DMS53 treated with DMSO at 0.1 percent for 48 hours (cell line): ENCODE measurements at regions not wholly inside any gene's neighbourhood (a gene's known extent, or its start where the extent isn't known, plus 50 kb on each side); places are given as distances from the start of the nearest gene placed in this dataset.
"Not testable (repeated sequence)": the region's sequence is repeated elsewhere in the genome, so short reads cannot be mapped to it uniquely, and the experiment has no call there.

Experiments used
- DNase-seq: peaks from one replicate; lab custom pipeline; 2025; ENCODE audit not compliant: unreplicated experiment; lab: John Stamatoyannopoulos, UW

DNA sequence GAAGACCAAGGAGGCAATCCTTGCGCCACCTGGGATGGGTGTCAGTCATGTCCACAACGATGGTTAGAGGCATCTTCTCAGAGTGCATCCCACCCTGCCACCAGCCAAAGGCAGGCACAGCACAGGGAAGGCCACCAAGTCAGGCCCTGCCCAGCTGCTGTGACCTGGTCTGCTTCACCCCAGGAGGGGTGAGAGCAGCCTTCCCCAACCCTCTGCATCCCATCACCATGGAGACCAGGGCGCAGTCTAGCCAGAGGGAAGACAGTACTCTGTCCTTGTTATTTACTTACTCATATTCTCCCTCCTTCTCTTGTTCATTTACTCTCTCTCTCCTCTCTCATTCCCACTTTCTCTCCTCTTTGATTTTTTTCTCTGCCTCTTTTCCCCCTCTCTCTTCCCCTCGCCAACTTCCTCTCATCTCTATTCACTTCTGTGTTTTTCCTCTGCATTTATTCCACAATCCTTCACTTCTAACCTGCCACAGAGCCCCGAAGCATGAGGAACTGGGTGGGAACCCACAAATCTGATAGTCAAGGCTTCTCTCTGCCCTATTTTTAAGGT lies 749.4 kb downstream of the UQCRFS1 start:
- no peak for DNase-seq

DNA sequence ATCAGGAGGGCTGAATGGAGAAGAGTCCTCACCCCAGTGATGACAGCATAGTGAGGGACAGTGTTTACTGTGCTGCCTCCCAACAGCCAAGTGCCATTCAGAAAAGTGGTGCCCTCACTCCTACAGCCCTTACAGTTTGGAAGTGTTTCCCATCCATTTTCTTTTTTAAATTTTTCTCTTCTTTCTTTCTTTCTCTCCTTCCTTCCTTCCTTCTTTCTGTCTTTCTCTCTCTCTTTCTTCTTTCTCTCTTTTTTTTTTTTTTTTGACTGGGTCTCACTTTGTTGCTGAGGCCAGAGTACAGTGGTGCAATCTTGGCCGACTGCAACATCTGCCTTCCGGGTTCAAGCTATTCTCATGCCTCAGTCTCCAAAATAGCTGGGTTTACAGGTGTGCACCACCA lies 755.3 kb downstream of the UQCRFS1 start:
- no peak for DNase-seq

DNA sequence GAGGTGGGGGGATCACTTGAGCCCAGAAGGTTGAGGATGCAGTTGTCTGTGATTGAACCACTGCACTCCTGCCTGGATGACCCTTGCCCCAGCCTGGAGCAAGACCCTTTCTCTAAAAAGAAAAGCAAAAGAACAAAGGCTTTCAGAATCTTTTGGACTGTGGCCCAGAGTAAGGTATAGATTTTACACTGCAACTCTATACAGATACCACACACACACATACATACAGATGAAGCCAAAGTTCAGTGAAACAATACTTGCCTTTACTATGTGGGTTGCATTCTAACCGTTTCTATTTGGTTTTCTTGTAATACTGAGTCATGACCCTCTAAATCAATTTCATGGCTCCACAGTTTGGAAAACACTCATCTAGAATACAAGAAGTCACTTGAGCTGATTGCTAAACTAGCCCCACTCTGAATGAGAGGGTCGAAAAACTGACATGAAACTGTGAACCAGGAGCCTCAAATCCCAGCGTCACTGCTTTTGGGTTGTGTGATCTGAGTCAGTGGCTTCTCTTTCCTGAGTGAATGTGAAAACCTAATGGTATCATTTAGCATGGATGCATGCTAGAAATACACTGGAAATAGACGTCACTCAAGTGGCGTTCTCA lies 756.1 kb downstream of the UQCRFS1 start:
- DNase-seq: no peak

DNA sequence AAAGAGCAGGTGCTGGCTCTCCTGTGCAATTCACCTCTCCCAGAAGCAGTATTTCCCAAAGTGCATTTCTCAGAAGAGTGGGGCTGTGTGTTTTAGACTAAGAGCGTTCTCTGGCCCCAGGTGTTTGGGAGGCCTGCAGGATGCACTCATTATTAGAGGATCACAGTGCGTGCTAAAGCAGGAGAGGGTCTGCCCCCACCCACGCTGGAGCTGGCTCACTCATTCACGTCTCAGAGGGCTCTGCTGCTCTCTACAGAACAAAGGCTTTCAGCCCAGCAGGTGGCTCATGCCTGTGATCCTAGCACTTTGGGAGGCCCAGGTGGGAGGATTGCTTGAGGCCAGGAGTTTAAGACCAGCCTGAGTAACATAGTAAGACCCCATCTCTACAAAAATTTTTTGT lies 756.7 kb downstream of the UQCRFS1 start:
- no peak for DNase-seq

DNA sequence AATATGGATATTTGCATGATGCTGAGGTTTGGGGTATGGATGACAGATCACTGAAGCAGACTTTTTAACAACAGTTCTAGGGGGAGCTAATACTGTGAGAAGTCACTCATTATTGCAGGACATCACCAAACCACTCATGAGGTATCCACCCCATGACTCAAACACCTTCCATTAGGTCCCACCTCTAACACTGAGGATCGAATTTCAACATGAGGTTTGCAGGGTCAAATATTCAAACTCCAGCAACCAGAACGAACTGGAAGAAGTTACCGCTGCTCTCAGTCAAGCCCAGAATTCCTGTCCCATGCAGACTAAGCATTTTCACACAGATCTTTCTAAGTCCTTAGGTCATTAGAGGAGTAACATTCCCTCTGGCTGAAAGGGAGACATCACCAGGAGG lies 758.9 kb downstream of the UQCRFS1 start:
- DNase-seq: no peak

DNA sequence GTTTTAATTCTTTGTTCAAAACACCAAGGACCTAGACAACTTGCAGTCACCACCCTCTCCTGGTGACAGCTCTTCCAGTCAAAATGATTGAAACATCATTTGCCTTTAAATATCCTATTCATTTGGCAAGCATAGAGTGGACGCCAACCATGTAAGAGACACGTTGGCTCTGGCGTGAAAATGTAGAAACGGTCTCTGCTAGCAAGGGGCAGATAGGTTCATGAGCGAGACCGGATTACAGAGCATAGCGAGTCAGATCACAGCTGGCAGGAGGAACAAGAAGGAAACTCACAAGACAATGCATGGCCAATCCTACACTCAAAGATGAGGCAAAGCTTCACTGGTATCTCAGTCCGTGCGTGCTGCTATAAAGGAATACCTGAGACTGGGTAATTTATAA lies 759.5 kb downstream of the UQCRFS1 start:
- no peak for DNase-seq

DNA sequence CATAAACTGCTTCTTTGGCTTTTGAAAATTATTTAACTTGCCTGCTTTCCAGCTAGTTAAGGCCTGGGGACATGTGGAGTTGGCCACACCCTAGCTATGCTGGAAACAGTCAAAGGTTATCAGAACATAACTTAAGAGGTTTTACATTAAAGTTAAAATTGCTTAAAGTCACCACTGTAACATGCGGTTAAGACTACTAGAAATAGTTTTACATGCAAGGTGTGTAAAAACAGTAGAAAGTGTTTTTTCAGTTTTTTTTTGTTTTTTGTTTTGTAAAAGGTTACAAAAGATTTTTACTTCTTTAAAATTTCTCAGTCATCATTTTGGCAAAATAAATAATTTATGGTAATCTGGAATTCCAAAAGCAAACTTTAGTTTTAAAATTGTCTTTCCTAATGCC lies 763.1 kb downstream of the UQCRFS1 start:
- no peak for DNase-seq

DNA sequence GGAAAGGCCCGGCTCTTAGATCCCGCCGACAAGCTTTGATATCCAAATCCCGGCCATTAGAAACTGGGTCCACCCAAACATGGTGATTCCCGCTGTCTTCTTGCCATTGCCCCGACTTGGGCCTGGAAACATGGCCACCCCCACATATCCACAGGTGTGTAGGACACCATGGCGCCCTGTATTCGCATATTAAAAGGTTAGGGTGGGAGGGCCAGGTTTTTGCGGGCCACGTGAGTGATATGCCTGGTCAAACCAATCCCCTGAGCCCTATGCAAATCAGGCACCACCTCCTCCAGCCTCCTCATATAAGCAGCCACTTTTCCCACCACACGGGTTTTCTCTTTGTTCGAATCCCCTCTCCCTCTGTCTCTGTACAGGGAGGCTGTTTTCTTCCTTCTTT lies 766.4 kb downstream of the UQCRFS1 start:
- DNase-seq: no peak

DNA sequence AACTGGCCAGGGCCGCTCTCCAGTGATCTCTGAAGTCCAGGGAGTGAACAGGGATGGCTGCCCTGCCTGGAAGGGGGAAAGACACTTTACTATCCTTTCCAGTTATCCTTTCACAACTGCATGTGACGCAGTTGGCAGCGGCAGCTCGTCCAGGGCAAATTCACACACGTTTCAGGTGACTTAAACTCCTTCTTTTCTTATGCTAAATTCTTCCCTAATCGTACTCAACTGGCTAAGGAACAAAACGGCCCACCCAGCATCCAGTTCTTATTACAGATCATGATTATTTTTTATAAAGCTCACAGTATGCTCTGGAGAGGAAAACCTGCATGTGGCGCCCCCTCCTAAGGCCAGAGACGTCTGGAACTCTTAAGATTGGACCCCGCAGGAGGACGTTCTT lies 767.1 kb downstream of the UQCRFS1 start:
- no peak for DNase-seq

DNA sequence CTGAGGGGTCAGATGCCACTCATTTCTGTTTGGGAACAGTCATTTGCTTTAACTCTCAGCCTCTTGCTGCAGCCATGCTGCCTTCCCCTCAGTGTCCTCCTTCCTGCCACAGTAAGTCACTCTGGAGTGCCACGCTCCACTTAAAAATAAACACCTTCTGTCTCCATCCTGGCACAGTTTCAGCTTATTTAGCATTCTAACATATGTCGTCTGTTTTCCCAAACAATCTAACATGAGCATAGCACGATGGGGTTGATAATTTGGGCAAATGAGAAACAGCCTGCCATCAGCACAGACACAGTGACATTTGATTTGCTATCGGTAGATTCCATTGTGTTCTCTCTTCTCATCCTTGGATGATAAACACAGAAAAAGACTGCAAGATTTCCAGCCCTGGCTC lies 768.6 kb downstream of the UQCRFS1 start:
- DNase-seq: no peak

DNA sequence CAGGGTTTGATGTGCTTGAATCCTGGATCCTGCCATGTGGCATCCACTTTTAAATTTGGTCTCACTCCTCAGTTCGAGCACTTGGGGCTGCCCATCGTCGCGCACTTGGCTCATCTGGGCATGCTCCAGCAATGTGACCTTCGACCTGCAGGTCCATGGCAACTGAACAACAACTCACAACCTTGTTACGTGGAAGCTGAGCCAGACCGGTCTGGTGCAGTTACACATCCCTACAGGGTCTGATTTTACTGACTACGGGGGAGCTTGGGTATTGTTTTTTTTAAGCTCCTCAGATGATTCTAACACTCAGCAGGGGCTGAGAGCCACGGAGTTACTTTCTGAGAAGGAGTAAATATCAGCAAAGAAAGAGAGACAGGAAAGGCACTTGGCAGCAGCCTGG lies 769.6 kb downstream of the UQCRFS1 start:
- no peak for DNase-seq

DNA sequence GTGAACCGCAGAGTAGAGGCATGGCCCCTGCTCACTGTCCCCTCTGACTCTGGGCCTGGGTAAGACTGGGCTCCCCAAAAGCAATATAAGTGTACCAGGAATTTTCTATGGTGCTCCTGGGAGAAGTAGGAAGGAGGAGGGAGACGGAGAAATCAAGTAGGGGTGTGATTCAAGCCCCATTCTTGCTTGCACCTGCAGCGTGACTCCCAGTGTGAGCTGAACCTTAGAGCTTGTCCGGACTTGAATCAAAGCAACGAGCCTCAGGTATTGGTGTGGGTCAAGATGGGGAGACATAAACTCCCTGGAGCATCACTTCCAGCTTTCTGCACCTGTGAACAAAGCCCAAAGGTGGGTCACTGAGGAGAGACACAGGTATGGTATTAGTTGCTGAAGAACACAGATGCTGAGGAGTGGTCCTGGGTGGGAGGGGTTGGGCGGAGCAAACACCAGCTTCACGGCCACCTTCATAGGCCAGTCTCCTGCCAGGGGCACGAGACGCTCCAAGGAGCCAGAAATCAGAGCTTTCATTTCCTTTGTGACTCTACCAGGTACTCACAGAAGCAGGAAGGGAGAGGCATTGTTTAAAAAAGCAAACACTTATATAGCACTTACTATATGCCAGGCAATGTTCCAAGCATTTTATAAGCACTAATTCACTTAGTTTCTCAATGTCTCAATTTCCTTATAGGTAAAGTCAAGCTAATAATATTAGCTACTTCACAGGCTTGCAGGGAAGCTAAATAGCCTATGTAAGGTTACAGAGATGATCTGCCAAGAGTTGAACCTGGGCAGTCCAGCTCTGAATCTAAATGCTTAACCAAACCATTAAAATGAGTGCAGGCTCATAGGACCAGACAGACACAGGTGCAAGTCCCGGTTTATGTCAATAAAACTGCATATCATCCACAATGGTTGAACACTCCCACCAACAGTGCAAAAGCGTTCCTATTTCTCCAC lies 775.3 kb downstream of the UQCRFS1 start:
- no peak for DNase-seq

DNA sequence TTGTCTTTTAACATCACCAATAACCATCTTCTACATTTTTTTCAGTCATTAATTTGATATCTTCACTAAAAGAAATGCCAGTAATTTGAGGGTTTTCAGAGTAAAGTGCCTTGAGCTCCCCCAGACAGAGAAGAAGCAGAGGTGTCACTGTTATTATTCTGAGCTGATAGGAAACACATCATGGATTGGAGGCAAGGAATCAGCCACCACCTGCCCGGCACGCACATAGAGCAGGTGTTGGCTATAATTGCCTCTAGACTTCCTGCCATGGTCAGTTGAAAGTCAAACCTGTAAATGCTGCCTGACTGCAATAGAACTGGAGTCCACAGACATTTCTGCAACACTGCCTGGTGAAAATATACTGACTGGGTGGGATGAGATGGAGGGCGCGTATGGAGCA lies 776.6 kb downstream of the UQCRFS1 start:
- no peak for DNase-seq

DNA sequence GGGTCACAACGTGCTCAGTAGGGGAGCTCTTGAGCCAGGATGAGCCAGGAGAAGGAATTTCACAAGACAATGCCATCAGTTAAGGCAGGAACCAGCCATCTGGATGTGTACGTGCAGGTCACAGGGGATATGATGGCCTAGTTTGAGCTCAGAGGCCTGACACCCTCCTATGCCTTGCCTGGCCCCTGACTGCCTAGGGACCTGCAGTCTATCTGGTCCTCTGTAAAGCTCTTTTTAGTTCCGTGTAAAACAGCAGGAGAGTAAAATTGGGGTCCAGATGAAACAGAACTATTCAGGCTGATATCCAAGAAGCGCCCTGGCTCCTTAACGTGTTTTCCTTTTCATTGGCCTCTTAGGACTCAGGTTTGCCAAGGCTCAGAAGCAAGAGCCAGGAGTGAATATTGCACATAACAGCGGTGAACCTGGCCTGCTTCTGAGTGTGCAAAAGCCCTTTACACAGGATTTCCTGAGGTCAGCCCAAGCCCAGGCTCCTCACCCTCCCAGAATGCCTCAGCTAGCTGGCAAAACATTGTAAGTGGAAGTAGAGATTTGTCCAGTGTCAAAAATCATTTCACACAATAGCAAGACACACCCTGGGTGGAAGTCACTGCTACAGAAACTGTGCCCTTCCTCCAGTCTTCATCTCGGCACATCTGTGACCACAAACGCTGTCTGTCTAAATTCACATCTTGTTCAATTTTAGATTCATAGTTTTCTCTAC lies 777.2 kb downstream of the UQCRFS1 start:
- DNase-seq: no peak

DNA sequence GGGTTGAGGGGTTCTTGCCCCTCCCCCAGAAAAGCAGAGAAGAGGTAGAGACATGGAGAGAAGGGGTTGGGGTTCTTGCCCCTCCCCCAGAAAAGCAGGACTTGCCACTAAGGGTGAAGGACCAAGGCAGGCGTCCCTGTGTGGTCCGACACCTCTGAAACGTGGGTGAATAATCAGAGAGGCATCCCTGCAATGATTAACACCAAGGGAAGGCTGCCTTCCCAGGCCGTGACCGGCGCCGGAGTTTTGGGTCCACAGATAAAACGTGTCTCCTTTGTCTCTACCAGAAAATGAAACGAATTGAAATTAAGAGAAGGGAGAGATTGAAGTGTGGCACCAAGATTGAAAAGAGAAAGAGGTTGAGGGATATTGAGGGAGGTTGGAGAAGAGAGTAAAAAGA lies 778.2 kb downstream of the UQCRFS1 start:
- not testable (repeated sequence) for DNase-seq

DNA sequence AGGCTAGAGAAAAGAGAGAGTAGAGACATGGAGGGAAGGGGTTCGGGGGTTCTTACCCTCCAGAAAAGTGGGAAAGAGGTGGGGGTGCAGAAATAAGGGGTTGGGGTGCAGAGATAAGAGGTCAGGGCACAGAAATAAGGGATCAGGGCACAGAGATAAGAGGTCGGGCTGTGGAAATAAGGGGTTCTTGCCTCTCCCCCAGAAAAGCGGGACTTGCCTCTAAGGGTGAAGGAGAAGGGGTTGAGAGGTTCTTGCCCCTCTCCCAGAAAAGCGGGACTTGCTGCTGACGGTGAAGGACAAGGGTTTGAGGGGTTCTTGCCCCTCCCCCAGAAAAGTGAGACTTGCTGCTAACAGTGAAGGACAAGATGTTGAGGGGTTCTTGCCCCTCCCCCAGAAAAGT lies 778.6 kb downstream of the UQCRFS1 start:
- not testable (repeated sequence) for DNase-seq

DNA sequence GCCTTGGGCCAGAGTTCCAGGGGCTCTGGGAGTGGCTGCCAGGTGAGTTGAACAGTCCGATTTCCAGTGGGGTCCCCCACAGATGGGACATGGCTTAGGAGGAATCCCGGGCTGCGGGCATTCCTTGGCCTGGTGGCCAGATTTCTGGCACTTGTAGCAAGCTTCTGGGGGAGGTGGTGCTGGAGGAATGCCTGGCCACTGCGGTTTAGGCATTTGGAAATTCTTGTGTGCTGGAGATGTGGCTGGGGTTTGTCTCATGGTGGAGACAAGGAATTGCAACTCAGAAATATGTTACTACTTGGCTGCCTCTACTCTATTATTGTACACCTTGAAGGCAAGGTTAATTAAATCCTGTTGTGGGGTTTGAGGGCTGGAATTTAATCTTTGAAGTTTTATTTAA lies 779.8 kb downstream of the UQCRFS1 start:
- DNase-seq: not testable (repeated sequence)

DNA sequence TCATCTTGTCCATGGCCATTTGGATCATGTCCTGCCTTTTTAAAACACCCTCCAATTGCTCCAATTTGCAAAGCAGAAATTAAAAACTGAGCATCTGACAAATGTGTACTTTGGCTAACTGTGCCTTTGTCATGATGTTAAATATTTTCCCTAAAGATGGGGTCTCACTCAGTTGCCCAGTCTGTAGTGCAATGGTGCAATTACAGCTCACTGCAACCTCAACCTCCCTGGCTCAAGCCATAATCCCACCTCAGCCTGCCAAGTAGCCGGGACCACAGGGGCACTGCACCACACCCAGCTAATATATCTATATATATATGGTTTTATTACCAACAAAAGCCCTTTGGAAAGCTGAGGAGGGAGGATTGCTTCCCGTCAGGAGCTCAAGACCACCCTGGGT lies 782.7 kb downstream of the UQCRFS1 start:
- DNase-seq: no peak

DNA sequence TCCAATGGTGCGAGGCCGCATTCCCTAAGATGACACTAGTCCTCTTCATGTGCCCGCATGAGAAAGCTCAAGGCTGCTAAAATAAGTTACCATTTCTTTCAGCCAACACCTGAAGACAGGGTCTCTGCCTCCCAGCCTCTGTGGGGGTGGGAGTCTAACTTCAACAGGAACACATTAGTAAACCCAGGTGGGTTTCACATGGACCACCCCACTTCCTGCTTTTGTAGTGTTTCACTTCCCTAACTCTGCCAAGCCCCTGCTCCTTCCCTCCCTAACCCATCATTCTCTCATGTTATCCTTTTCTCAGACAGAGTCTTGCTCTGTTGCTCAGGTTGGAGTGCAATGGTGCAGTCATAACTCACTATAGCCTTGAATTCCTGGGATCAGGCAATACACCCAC lies 783.6 kb downstream of the UQCRFS1 start:
- no peak for DNase-seq

DNA sequence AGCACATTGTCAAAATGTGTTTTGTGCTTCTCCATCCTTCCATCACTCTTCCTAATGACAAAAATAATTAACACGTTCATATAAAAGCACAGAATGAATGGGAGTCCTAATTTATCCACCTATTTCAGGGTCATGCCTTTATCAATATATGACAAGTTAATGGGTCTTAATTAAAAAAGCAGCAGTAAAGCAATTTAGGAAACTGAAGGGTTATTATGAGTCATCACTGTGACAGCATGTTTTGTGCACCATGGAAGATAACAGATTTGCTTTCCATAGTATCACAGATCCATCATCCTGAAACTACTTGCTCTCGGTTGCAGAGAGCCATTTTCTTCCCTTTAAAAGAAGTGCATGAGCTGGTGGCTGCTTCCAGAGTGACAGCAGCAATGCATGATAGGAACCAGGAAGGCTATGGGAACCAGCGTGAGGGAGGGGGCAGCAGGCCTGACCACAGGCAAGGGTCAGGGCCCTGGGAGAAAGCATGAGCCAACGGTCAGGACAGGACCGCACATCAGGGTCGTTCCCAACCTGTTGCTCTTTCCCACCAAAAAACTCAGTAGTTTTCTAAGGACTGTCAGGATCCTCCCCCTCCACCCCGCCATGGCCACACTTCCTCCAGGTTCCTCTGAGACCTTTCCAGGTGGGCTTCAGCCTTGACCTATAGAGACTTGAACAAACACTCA lies 784.1 kb downstream of the UQCRFS1 start:
- DNase-seq: no peak
